ENCODE measurements at regions not wholly inside any gene's neighbourhood (a gene's known extent, or its start where the extent isn't known, plus 50 kb on each side); places are given as distances from the start of the nearest gene placed in this dataset.

DNA sequence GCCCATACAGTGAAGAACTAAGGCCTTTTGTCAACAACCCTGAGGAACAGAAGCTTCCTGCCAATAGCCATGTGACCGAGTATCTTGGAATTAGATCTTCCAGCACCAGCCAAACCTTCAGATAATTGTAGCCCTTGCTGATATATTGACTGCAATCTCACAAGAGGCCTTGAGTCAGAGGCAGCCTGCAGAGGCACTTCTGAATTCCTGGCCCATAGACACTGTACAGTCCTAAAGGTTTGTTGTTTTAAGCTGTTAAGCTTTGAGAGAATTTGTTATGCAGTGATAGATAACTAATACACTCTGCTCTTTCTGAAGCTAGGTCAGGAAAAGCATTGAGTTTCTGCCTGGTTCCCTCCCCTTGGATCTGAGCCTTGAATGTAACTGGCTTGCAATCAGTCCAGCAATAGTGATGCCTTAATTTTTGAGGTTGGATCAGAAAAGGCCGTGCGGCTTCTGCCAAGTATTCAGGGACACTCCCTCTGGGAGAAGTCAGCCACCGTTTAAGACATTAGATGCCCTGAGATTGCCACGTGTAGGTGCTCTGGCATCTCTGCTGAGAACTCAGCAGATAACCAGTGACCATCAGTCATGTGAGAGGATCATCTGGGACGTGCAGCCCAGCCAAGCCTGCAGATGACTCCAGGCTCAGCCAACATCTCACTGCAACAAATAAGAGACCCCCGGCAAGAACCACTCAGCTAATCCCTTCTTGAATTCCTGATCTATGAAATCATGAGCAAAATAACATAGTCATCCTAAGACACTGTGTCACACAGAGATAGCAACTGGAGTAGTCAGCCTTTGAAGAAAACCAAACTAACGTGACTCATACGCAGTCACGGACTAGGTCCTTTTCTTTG is 126.8 kb upstream of the STC2 start:
- H3K27ac ChIP-seq (ENCODE audit: insufficient read depth, low read length): peak overlapping the region; percentile 76
- TSS peak; percentile 97 for BruUV-seq (replicated peaks)
- TF ChIP-seq MAFK (IDR thresholded peaks at IDR 0.05; ENCODE audit: low read depth, low read length): peak; percentile 56
- peak; percentile 22; the same call in 1 of the 2 replicates for TF ChIP-seq MXI1 (IDR thresholded peaks at IDR 0.05; ENCODE audit: borderline replicate concordance, low read depth, low read length)
- no peak for TF ChIP-seq CHD1 (IDR thresholded peaks at IDR 0.05; ENCODE audit: low read depth, low read length)
- TF ChIP-seq SMC3 (IDR thresholded peaks at IDR 0.05; ENCODE audit: low read depth, low read length): peak; percentile 13; the same call in 1 of the 2 replicates
- peak; percentile 45; the same call in 1 of the 2 replicates for TF ChIP-seq CEBPB (IDR thresholded peaks at IDR 0.05; ENCODE audit: low read depth, low read length)
- peak; percentile 100 for TF ChIP-seq FOS (IDR thresholded peaks at IDR 0.05; ENCODE audit: low read depth, low read length)
- TF ChIP-seq MAZ (IDR thresholded peaks at IDR 0.05; ENCODE audit: borderline replicate concordance, low read depth, low read length): peak; percentile 47
- TF ChIP-seq RCOR1 (IDR thresholded peaks at IDR 0.05; ENCODE audit: insufficient replicate concordance, low read length): peak; percentile 37
- TF ChIP-seq, protein P1, sequence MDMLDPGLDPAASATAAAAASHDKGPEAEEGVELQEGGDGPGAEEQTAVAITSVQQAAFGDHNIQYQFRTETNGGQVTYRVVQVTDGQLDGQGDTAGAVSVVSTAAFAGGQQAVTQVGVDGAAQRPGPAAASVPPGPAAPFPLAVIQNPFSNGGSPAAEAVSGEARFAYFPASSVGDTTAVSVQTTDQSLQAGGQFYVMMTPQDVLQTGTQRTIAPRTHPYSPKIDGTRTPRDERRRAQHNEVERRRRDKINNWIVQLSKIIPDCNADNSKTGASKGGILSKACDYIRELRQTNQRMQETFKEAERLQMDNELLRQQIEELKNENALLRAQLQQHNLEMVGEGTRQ (IDR thresholded peaks at IDR 0.05; ENCODE audit: low read depth, low read length): peak; percentile 82
- TF ChIP-seq BHLHE40 (IDR thresholded peaks at IDR 0.05; ENCODE audit: low read depth, low read length): peak; percentile 93
- TF ChIP-seq, protein P2, sequence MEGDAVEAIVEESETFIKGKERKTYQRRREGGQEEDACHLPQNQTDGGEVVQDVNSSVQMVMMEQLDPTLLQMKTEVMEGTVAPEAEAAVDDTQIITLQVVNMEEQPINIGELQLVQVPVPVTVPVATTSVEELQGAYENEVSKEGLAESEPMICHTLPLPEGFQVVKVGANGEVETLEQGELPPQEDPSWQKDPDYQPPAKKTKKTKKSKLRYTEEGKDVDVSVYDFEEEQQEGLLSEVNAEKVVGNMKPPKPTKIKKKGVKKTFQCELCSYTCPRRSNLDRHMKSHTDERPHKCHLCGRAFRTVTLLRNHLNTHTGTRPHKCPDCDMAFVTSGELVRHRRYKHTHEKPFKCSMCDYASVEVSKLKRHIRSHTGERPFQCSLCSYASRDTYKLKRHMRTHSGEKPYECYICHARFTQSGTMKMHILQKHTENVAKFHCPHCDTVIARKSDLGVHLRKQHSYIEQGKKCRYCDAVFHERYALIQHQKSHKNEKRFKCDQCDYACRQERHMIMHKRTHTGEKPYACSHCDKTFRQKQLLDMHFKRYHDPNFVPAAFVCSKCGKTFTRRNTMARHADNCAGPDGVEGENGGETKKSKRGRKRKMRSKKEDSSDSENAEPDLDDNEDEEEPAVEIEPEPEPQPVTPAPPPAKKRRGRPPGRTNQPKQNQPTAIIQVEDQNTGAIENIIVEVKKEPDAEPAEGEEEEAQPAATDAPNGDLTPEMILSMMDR (conservative IDR thresholded peaks at IDR 0.05; ENCODE audit: low read depth, low read length): no peak
- TF ChIP-seq NFE2L2 (IDR thresholded peaks at IDR 0.05; ENCODE audit: low read depth, low read length): peak; percentile 94
- peak; percentile 67 for TF ChIP-seq POLR2A (IDR thresholded peaks at IDR 0.05; ENCODE audit: low read depth, low read length)
- no peak for TF ChIP-seq RFX5 (IDR thresholded peaks at IDR 0.05; ENCODE audit: low read depth, low read length)
- no peak; the same call in none of the 2 replicates for TF ChIP-seq RAD21 (IDR thresholded peaks at IDR 0.05; ENCODE audit: low read length)
- peak overlapping the region; percentile 64; the same call in 2 of the 3 replicates for H2BK15ac ChIP-seq (ENCODE audit: low read depth, low read length)
- H3K23ac ChIP-seq (ENCODE audit: low read depth, low read length): peak overlapping the region; percentile 98
- peaks cover 25% of the 10 kb centered on the region for H3K9me1 ChIP-seq (ENCODE audit: insufficient read depth, low read length)
- peak overlapping the region; percentile 97 for H3K14ac ChIP-seq (replicated peaks; ENCODE audit: low read depth, low read length)
- peak overlapping the region; percentile 92 for H4K5ac ChIP-seq (ENCODE audit: low read depth, low read length)
- H3K56ac ChIP-seq (ENCODE audit: extremely low read depth, insufficient read depth, low read length): peak overlapping the region; percentile 96
- H3K9me3 ChIP-seq (ENCODE audit: control insufficient read depth, insufficient read depth, low read length): 0 out of 2 replicates have a peak, but pooled peaks cover 2% of the 10 kb centered on the region
- H4K20me1 ChIP-seq (ENCODE audit: insufficient read depth, low read length): no peaks in the 10 kb centered on the region
- peaks cover 6 to 13% of the 10 kb centered on the region in 2 experiments; a peak in 2 of 4 replicates for H3K79me1 ChIP-seq (ENCODE audit: low read depth in 1 of 2, low read length in 2 of 2)
- DNase-seq (peak; percentile 100), ATAC-seq (ENCODE audit: low read depth) (peak; percentile 70)
- H3K4ac ChIP-seq (ENCODE audit: low read depth, low read length): peak overlapping the region; percentile 99
- CTCF ChIA-PET: interaction anchor here (0.6 to 1.6 kb wide), 8 partner anchors 15 to 758 kb away, joined by 3 to 8 read pairs (median 4); no protein-coding TSS in a partner anchor
- H3K4me1 ChIP-seq (ENCODE audit: control insufficient read depth, insufficient read depth, low read length): peaks cover 49% of the 10 kb centered on the region
- H4K8ac ChIP-seq (ENCODE audit: low read depth in 2 of 2, low read length in 2 of 2): peak overlapping the region; percentile 70 to 97
- H3K4me2 ChIP-seq (ENCODE audit: low read depth, low read length): peak overlapping the region; percentile 14; the same call in 1 of the 2 replicates
- peak overlapping the region; percentile 1 for H3K9ac ChIP-seq (ENCODE audit: low read depth, low read length)
- peak overlapping the region; percentile 99 for H4K91ac ChIP-seq (ENCODE audit: insufficient read depth, low read depth, low read length)
- peak overlapping the region; percentile 99 for H2BK5ac ChIP-seq (ENCODE audit: low read depth, low read length, poor library complexity, severe bottlenecking)
- H3K4me3 ChIP-seq (ENCODE audit: insufficient read depth, low read depth, low read length): no peak overlapping the region
- dilution Hi-C loops (cut with HindIII; ENCODE audit: low sequenced_read_pairs, unreplicated experiment): no loop called here
- peak overlapping the region; percentile 99 for H2BK20ac ChIP-seq (ENCODE audit: low read depth, low read length)
- peak overlapping the region; percentile 27 for H2AFZ ChIP-seq (replicated peaks; ENCODE audit: low read length, poor library complexity)
- H3K36me3 ChIP-seq (ENCODE audit: control insufficient read depth, insufficient read depth, low read length): no peaks in the 10 kb centered on the region
- no peaks in the 10 kb centered on the region for H3K27me3 ChIP-seq (ENCODE audit: control insufficient read depth, insufficient read depth, low read length)
- peak overlapping the region; percentile 96 for H3K18ac ChIP-seq (ENCODE audit: low read depth, low read length)
- peak overlapping the region; percentile 85 for H2AK5ac ChIP-seq (ENCODE audit: low read depth, low read length)
- intact Hi-C loops (cut with micrococcal nuclease): loop anchor here (1.0 to 5.0 kb wide), 3 partner anchors 58 to 127 kb away; partner anchors contain the start of gene STC2
- WGBS, 2 experiments (ENCODE audit: extremely low coverage in 2 of 2, insufficient read length in 1 of 2): 0% methylated on average over 1 of the region's 10 CpGs; no CpG with 5 or more reads in 1 of the 2 experiments
- in situ Hi-C loops (cut with MboI; ENCODE audit: low sequenced_read_pairs): no loop called here
- H2AK9ac ChIP-seq (replicated peaks; ENCODE audit: low read depth, low read length, poor library complexity): peak overlapping the region; percentile 80
- peak overlapping the region; percentile 99 for H2BK120ac ChIP-seq (ENCODE audit: low read depth, low read length)
- POLR2A ChIA-PET (ENCODE audit: unreplicated experiment): interaction anchor here (0.8 to 1.4 kb wide), 6 partner anchors 17 to 133 kb away, joined by 3 to 4 read pairs (median 3); no protein-coding TSS in a partner anchor
